GM12875 (cell line): ENCODE measurements at regions not wholly inside any gene's neighbourhood (a gene's known extent, or its start where the extent isn't known, plus 50 kb on each side); places are given as distances from the start of the nearest gene placed in this dataset.
"Not testable (repeated sequence)": the region's sequence is repeated elsewhere in the genome, so short reads cannot be mapped to it uniquely, and the experiment has no call there.

ENCODE experiments used
- H3K4me3 ChIP-seq: one replicate; pipeline ENCODE4 v1.5.1; 2011; ENCODE audit warnings: low read depth, low read length, control low read depth
- TF ChIP-seq, protein P1 (sequence below): IDR thresholded peaks from 2 replicates; pipeline ENCODE4 v1.5.1; 2011; ENCODE audit warnings: low read depth, mild to moderate bottlenecking, control low read depth, inconsistent platforms, low read length, moderate library complexity, borderline replicate concordance; ENCODE audit not compliant: insufficient read depth

DNA sequence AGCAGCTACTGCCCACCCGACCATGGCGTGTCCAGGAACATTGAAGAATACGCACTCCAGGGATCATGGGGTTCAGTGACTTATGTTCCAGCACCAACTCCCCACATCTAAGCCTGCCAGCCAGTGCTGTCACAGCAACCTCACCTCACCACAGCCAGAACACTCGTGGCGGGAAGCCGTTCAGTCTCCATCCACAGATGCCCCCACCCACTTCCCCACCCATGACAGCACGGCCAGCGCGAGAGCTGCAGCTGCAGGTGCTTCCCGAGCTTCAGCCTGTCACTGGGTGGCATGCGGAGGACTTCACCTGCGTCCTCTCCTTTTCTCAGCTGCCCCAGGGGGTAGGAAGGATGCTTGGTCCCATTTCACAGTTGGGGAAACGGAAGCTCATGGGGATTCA is 50.3 kb downstream of the RBFOX3 start:
- no peak overlapping the region for H3K4me3 ChIP-seq
- TF ChIP-seq, protein P1, sequence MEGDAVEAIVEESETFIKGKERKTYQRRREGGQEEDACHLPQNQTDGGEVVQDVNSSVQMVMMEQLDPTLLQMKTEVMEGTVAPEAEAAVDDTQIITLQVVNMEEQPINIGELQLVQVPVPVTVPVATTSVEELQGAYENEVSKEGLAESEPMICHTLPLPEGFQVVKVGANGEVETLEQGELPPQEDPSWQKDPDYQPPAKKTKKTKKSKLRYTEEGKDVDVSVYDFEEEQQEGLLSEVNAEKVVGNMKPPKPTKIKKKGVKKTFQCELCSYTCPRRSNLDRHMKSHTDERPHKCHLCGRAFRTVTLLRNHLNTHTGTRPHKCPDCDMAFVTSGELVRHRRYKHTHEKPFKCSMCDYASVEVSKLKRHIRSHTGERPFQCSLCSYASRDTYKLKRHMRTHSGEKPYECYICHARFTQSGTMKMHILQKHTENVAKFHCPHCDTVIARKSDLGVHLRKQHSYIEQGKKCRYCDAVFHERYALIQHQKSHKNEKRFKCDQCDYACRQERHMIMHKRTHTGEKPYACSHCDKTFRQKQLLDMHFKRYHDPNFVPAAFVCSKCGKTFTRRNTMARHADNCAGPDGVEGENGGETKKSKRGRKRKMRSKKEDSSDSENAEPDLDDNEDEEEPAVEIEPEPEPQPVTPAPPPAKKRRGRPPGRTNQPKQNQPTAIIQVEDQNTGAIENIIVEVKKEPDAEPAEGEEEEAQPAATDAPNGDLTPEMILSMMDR: no peak

DNA sequence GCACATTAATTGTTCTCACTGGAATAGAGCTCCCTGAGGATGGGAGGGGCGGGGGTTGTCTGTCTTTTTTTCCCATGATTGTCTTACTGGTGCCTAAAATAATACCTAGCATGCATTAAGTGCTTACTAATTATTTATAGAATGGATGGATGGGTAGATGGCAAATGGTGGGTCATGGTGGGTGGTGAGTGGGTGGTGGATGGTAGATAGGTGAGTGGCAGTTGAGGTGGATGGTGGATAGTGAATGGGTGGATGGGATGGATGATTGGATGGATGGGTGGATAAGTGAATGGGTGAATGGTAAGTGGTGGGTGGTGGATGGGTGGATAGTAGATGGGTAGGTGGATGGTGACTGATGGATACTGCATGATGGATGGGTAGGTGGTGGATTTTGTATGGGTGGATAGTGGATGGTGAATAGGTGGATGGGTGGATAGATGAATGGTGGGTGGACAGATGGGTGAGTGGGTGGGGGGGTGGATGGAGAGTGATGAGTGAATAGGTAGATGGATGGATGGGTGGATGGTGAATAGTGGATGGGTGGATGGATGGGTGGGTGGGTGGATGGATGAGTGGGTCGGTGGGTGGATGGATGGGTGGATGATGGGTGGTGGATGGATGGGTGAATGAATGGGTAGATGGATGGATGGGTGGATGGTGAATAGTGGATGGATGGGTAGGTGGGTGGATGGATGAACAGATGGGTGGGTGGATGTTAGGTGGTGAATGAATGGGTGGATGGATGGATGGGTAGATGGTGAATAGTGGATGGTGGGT is 51.6 kb downstream of the RBFOX3 start:
- H3K4me3 ChIP-seq: no peak overlapping the region
- TF ChIP-seq, protein P1: no peak

DNA sequence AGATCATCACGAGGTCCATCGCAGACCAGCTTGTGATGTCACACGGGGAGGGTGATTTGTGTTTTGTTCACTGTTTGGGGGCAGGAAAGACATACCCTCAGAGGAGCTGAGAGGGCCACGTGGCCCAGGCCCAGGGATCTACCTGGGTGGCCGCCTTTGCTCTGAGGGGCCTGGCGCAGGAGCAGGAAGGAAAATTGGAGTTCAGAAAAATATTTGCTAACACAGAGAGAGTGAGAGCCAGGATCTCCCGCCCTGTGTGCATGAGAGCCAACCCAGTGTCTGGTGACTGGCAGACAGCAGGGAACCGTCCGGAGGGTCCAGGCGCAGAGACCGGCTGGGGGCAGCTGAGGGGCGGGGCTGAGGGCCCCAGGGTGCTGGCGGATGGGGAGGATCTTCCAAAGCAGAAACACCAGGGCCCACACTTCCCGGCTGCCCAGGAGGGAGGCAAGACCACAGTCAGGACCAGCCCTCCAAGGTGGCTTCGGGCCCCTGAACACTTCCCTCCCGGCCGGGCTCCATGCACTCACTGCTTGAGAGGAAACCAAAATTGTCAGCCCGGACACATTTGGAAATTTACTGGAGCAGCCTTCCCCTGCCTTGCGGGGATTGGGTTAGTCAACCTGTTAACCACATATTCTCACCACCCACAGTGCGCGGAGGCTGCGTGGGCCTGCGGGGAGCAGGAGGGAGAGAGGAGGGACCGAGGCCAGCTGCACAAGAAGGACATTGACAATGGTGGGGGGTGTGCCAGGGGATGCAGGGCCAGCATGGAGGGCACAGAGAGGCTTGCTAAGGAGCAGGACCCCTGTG is 52.6 kb downstream of the RBFOX3 start:
- H3K4me3 ChIP-seq: no peak overlapping the region
- TF ChIP-seq, protein P1: no peak

DNA sequence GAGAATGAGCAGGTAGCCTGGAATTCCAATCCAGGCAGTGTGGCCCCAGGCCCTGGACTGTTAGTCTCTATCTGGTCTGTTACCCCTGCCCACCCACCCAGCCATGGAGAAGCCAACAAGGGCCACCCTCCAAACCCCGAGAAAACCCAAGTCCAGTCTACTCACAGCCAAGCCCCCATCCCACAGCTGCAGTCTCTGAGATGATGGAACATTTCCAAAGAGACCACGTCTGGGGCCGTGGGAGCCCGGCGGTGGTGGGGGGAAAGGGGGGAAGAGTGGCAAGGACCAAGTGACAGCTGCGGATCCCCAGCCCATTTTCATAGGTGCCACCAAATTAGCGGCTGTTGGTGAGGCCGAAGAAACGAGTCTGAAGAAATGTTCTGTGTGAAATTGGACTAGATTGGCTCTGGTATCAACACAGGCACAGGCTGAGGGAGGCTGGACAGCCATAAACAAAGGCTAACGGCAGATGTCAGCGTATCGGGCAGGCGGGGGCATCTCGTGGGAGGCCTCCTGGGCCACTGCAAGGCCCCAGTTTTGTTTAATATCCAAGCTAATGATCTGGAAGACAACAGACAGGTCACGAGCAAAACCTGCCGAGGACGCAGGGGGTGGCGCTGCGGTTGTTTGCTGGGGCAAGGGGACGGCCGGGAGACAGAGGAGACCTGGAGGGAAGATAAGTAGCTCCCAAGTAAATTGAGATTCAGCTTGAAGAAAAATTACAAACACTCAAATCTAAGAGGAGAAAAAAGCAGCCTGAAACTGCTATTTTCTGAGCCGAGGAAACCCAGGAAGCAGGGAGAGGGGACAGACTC is 53.4 kb downstream of the RBFOX3 start:
- no peak overlapping the region for H3K4me3 ChIP-seq
- TF ChIP-seq, protein P1: no peak

DNA sequence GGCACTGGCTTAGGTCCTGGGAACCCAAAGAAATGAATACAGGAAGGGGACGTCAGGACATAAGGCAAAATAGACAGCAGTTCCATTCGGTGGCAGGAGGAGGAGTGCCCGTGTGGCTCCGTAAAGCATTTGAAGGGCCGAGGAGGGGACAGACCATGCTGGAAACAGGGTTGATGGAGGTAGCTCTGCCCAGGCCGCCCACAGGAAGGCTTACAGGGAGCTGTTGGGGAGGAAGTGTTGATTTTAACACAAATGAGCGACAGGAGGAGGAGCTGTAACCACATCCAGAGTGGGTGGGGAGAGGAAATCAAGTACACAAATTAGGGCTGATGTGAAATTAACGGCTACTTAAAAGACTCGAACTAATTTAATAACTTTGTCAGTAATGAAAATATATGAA is 54.6 kb downstream of the RBFOX3 start:
- TF ChIP-seq, protein P1: no peak
- no peak overlapping the region for H3K4me3 ChIP-seq

DNA sequence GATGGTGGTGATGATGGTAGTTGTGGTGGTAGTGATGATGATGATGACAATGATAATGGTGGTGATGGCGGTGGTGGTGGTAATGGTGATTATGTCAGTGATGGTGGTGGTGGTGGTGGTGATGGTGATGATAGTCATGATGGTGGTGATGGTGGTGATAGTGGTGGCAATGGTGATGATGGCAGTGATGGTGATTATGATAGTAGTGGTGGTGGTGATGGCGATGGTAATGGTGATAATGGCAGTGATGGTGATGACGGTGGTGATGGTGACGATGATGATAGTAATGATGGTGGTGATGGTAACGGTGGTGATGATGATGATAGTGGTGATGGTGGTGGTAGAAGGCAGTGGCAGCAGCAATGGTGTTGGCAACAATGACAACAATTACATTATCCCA is 55.3 kb downstream of the RBFOX3 start:
- TF ChIP-seq, protein P1: no peak
- no peak overlapping the region for H3K4me3 ChIP-seq

DNA sequence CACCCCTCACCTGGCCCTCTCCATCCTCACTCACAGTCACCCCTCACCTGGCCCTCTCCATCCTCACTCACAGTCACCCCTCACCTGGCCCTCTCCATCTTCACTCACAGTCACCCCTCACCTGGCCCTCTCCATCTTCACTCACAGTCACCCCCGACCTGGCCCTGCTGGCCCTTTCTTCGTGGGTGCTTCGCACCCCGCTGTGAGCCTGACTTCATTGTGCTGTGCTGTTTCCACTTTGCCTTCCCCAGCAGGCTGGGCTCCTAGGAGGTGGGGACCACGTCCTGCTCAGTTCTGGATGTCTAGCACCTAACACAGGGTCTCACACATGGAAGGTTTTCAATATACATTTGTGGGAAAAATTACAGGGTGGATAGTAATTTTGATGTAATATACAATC is 56.5 kb downstream of the RBFOX3 start:
- not testable (repeated sequence) for H3K4me3 ChIP-seq
